OCI-LY3 (cell line): ENCODE measurements at regions not wholly inside any gene's neighbourhood (a gene's known extent, or its start where the extent isn't known, plus 50 kb on each side); places are given as distances from the start of the nearest gene placed in this dataset.

Experiments used
- H2AFZ ChIP-seq: fragments of 200-600, 300-600 bp; shearing (Covaris generic); 2 replicates; pipeline ENCODE4 v1.6.0; 2014; ENCODE audit warnings: antibody characterized with exemption, low read depth, low read length
- H3K27ac ChIP-seq: fragments of 200-600, 300-600 bp; sonication (generic); 2 replicates; pipeline ENCODE4 v1.5.1; 2014; ENCODE audit warnings: mild to moderate bottlenecking, low read length, moderate library complexity, mixed read lengths
- H3K27me3 ChIP-seq: fragments of 200-600, 300-600 bp; sonication (generic); 2 replicates; pipeline ENCODE4 v1.6.1; 2014; ENCODE audit warnings: low read depth, low read length, mixed read lengths
- H3K36me3 ChIP-seq: fragments of 200-600, 300-600 bp; sonication (generic); replicated peaks from 2 replicates; pipeline ENCODE3; 2014; ENCODE audit warnings: low read depth, low read length, mixed read lengths
- H3K4me1 ChIP-seq: fragments of 300-600, 200-600 bp; sonication (generic); 2 replicates; pipeline ENCODE4 v1.6.1; 2014; ENCODE audit warnings: low read length, mixed read lengths
- H3K4me2 ChIP-seq: fragments of 200-600, 300-600 bp; sonication (generic); 2 replicates; pipeline ENCODE4 v1.6.1; 2014; ENCODE audit warnings: low read length, mixed read lengths
- H3K4me3 ChIP-seq: fragments of 300-600, 200-600 bp; sonication (generic); 2 replicates; pipeline ENCODE4 v1.5.1; 2014; ENCODE audit warnings: antibody characterized with exemption, mild to moderate bottlenecking, low read length, moderate library complexity
- H3K79me2 ChIP-seq: fragments of 300-600, 200-600 bp; shearing (Covaris generic); 2 replicates; pipeline ENCODE4 v1.6.1; 2014; ENCODE audit warnings: mild to moderate bottlenecking, low read length, mixed read lengths
- H3K9ac ChIP-seq: fragments of 300-600, 200-600 bp; shearing (Covaris generic); 2 replicates; pipeline ENCODE4 v1.6.0; 2014; ENCODE audit warnings: mild to moderate bottlenecking, low read length, moderate library complexity
- H3K9me3 ChIP-seq: fragments of 200-600, 300-600 bp; shearing (Covaris generic); 2 replicates; pipeline ENCODE4 v1.6.1; 2014; ENCODE audit warnings: low read length, mixed read lengths; ENCODE audit not compliant: insufficient read depth
- H4K20me1 ChIP-seq: fragments of 200-600, 300-600 bp; sonication (generic); 2 replicates; pipeline ENCODE4 v1.6.1; 2016; ENCODE audit warnings: low read length, mixed read lengths; ENCODE audit not compliant: insufficient read depth
- EZH2phosphoT487 ChIP-seq: fragments of 200-600 bp; shearing (Covaris generic); IDR thresholded peaks from 2 replicates; pipeline ENCODE4 v1.6.1; 2018; ENCODE audit warnings: antibody characterized with exemption, mixed run types, low read depth
- TF ChIP-seq, protein P1 (sequence below): fragments of 200-600, 300-600 bp; sonication (generic); IDR thresholded peaks from 2 replicates; pipeline ENCODE4 v1.5.1; 2014; ENCODE audit warnings: antibody characterized with exemption, low read length, low read depth

GRCh38 chr7:156051884-156052283 is 239.6 kb upstream of the SHH start:
- Histone ChIP-seq H3K27ac (no peak overlapping the region), H4K20me1 (no peaks in the 10 kb centered on the region), H3K9me3 (no peaks in the 10 kb centered on the region), H3K4me2 (no peak overlapping the region), H3K9ac (no peak overlapping the region), H3K27me3 (peaks cover 5% of the 10 kb centered on the region; the same call in 1 of the 2 replicates), H3K79me2 (no peaks in the 10 kb centered on the region), H3K36me3 (no peaks in the 10 kb centered on the region), H2AFZ (no peak overlapping the region), H3K4me3 (no peak overlapping the region), H3K4me1 (no peaks in the 10 kb centered on the region)
- no peak for TF ChIP-seq EZH2phosphoT487
- TF ChIP-seq, protein P1, sequence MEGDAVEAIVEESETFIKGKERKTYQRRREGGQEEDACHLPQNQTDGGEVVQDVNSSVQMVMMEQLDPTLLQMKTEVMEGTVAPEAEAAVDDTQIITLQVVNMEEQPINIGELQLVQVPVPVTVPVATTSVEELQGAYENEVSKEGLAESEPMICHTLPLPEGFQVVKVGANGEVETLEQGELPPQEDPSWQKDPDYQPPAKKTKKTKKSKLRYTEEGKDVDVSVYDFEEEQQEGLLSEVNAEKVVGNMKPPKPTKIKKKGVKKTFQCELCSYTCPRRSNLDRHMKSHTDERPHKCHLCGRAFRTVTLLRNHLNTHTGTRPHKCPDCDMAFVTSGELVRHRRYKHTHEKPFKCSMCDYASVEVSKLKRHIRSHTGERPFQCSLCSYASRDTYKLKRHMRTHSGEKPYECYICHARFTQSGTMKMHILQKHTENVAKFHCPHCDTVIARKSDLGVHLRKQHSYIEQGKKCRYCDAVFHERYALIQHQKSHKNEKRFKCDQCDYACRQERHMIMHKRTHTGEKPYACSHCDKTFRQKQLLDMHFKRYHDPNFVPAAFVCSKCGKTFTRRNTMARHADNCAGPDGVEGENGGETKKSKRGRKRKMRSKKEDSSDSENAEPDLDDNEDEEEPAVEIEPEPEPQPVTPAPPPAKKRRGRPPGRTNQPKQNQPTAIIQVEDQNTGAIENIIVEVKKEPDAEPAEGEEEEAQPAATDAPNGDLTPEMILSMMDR, result no peak

DNA sequence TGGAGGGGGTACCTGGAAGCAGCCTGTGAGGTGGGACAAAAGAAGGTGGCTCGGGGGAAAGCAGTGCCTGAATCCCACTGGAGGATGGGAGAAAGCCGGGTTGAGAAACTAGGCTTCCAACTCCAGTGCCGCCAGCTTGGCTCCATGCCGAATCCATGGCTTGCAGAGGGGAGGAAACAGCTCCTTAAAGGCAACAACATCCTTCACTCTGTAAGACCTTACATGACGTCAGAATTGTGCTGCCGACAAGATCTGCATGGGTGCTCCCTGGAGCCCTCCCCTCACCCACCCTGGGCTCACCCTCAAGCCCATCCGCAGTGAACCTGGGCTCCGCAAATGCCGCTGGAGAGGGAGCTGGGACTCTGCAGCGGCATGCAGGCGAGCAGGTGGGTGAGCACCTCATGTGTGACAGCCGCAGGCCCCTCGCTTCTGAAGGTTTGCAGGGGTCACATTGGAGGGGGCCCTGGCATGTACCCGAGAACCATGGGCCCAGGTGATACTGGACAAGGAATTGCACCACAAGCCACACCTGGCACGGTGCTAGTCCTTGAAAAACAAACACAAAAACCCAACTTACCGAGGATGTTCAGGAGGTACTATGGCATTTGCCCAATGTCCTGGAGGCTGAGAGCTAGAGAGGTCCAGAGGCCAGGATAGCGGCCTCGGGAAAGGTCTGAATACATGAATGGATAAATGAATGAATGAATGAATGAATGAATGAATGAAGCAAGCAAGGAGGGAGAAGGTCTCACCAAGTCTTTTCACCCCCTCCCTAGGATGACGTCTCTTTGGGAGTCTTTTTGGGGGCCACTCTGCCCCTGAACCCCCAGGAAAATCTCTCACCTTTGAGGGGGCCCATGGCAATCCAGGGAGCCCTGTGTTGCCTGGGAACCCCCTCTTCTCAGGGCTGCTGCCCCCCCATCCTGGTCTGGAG is 238.6 kb upstream of the SHH start:
- H3K4me2 ChIP-seq, result no peak overlapping the region
- H3K9ac ChIP-seq, result no peak overlapping the region
- no peaks in the 10 kb centered on the region for H4K20me1 ChIP-seq
- no peaks in the 10 kb centered on the region for H3K4me1 ChIP-seq
- H3K9me3 ChIP-seq, result no peaks in the 10 kb centered on the region
- peaks cover 5% of the 10 kb centered on the region; the same call in 1 of the 2 replicates for H3K27me3 ChIP-seq
- H3K4me3 ChIP-seq, result no peak overlapping the region
- H3K27ac ChIP-seq, result no peak overlapping the region
- no peak for TF ChIP-seq EZH2phosphoT487
- TF ChIP-seq, protein P1, result no peak
- no peaks in the 10 kb centered on the region for H3K36me3 ChIP-seq
- no peaks in the 10 kb centered on the region for H3K79me2 ChIP-seq
- no peak overlapping the region for H2AFZ ChIP-seq

DNA sequence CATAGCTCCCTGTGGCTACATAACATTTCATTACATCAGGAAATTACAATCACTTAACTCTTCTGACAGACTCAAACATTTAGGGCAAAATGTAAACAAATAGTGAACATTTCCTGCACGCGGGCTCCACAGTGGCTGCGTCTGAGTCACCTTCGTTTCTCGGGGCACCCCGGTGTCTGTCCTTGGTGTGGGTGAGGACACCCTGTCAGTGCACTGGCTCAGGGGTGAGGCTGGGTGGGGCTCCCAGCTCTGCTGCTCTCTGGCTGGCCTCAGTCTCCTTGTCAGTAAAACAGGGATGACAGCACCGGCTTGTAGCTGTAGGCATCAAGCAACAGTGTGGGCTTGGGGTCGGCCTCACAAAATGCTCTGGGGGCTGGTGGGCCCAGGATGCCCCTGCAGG is 237.1 kb upstream of the SHH start:
- no peak overlapping the region for H3K9ac ChIP-seq
- no peaks in the 10 kb centered on the region for H3K79me2 ChIP-seq
- no peak overlapping the region for H2AFZ ChIP-seq
- no peaks in the 10 kb centered on the region for H3K4me1 ChIP-seq
- no peak overlapping the region for H3K27ac ChIP-seq
- H3K36me3 ChIP-seq, result no peaks in the 10 kb centered on the region
- H4K20me1 ChIP-seq, result no peaks in the 10 kb centered on the region
- no peak overlapping the region for H3K4me3 ChIP-seq
- H3K27me3 ChIP-seq, result peaks cover 5% of the 10 kb centered on the region; the same call in 1 of the 2 replicates
- H3K4me2 ChIP-seq, result no peak overlapping the region
- no peaks in the 10 kb centered on the region for H3K9me3 ChIP-seq
- TF ChIP-seq, protein P1, result no peak
- no peak for TF ChIP-seq EZH2phosphoT487

GRCh38 chr7:156046031-156046560 is 233.8 kb upstream of the SHH start:
- H3K36me3 ChIP-seq, result no peaks in the 10 kb centered on the region
- no peak overlapping the region for H3K27ac ChIP-seq
- no peak overlapping the region for H3K4me3 ChIP-seq
- no peak for TF ChIP-seq EZH2phosphoT487
- H4K20me1 ChIP-seq, result no peaks in the 10 kb centered on the region
- H3K4me2 ChIP-seq, result no peak overlapping the region
- H2AFZ ChIP-seq, result no peak overlapping the region
- H3K9ac ChIP-seq, result no peak overlapping the region
- no peaks in the 10 kb centered on the region for H3K9me3 ChIP-seq
- H3K4me1 ChIP-seq, result no peaks in the 10 kb centered on the region
- peaks cover 5% of the 10 kb centered on the region; the same call in 1 of the 2 replicates for H3K27me3 ChIP-seq
- H3K79me2 ChIP-seq, result no peaks in the 10 kb centered on the region
